Body of pancreas (tissue), 4 donors: ENCODE measurements at regions not wholly inside any gene's neighbourhood (a gene's known extent, or its start where the extent isn't known, plus 50 kb on each side); places are given as distances from the start of the nearest gene placed in this dataset.

ENCODE experiments used
- ATAC-seq: fragments of 150-250 bp; one replicate; pipeline ENCODE4 v1.9.1; 2016
- DNase-seq, 4 donors: peaks; one replicate each; pipeline ENCODE4 v3.0.0-alpha.2; 2019
- H3K27ac ChIP-seq, 4 donors: fragments of 200-600 bp; sonication (generic); 1 replicate in 3 of 4; 2 replicates in 1 of 4; pipeline versions ENCODE4 v1.5.1 to v1.6.1; 2016 to 2019; ENCODE audit warnings: mild to moderate bottlenecking in 1 of 4, mixed read lengths in 1 of 4, moderate library complexity in 1 of 4
- H3K27me3 ChIP-seq, 2 donors: fragments of 200-600 bp; sonication (generic); one replicate each; pipeline ENCODE4 v1.6.0; 2016; ENCODE audit warnings: mild to moderate bottlenecking in 1 of 2
- H3K36me3 ChIP-seq, 2 donors: fragments of 200-600 bp; sonication (generic); replicated peaks in 1 of 2; 2 replicates each; pipeline ENCODE4 v1.5.1; 2016; ENCODE audit warnings: low read depth in 2 of 2; ENCODE audit not compliant: insufficient read depth in 1 of 2
- H3K4me1 ChIP-seq: fragments of 200-600 bp; sonication (generic); one replicate; pipeline ENCODE4 v1.6.0; 2016
- H3K4me3 ChIP-seq, 2 donors: fragments of 200-600 bp; sonication (generic); 1 replicate in 1 of 2; 2 replicates in 1 of 2; pipeline ENCODE4 v1.5.1; 2016 to 2019
- H3K9me3 ChIP-seq, 3 donors: fragments of 200-600 bp; sonication (generic); 1 replicate in 2 of 3; 2 replicates in 1 of 3; pipeline ENCODE4 v1.5.1; 2016
- POLR2A ChIP-seq, 3 donors: fragments of 450-650 bp; IDR thresholded peaks; one replicate each; pipeline ENCODE4 v1.6.1; 2016; ENCODE audit warnings: antibody characterized with exemption in 3 of 3, mild to moderate bottlenecking in 2 of 3
- WGBS, 2 donors: methylation state at CpG; one replicate each; pipeline ENCODE4 v1.1.5; 2017; 5-methylcytosine and 5-hydroxymethylcytosine counted together
- intact Hi-C: fragments of 100-400 bp; cut with DNase I; formaldehyde crosslinking; loops from one replicate; pipeline ENCODE4 v1.15.1; 2023
- TF ChIP-seq, protein P1 (sequence below), 7 experiments: fragments of 450-650 bp in 4 of 7; fragments of 200-600 bp in 3 of 7; sonication (generic) in 3 of 7; IDR thresholded peaks; one replicate each; pipeline ENCODE4 v1.5.1; 2016 to 2019; ENCODE audit warnings: antibody characterized with exemption in 7 of 7

GRCh38 chr7:71005109-71005508 lies 126.8 kb upstream of the GALNT17 start:
- Histone ChIP-seq H3K36me3 (no peaks in the 10 kb centered on the region), H3K27me3 (no peaks in the 10 kb centered on the region), H3K27ac (no peak overlapping the region), H3K4me3 (no peak overlapping the region), H3K9me3 (peaks cover 0 to 6% (median 0%) of the 10 kb centered on the region in 3 donors), H3K4me1 (no peaks in the 10 kb centered on the region)
- intact Hi-C loops: no loop called here
- 68 to 69% methylated on average over 5 of the region's 5 CpGs for WGBS, 2 donors
- TF ChIP-seq POLR2A (IDR thresholded peaks at IDR 0.05): no peak
- TF ChIP-seq, protein P1, sequence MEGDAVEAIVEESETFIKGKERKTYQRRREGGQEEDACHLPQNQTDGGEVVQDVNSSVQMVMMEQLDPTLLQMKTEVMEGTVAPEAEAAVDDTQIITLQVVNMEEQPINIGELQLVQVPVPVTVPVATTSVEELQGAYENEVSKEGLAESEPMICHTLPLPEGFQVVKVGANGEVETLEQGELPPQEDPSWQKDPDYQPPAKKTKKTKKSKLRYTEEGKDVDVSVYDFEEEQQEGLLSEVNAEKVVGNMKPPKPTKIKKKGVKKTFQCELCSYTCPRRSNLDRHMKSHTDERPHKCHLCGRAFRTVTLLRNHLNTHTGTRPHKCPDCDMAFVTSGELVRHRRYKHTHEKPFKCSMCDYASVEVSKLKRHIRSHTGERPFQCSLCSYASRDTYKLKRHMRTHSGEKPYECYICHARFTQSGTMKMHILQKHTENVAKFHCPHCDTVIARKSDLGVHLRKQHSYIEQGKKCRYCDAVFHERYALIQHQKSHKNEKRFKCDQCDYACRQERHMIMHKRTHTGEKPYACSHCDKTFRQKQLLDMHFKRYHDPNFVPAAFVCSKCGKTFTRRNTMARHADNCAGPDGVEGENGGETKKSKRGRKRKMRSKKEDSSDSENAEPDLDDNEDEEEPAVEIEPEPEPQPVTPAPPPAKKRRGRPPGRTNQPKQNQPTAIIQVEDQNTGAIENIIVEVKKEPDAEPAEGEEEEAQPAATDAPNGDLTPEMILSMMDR (IDR thresholded peaks at IDR 0.05): no peak
- DNase-seq: no peak
- no peak for ATAC-seq

DNA sequence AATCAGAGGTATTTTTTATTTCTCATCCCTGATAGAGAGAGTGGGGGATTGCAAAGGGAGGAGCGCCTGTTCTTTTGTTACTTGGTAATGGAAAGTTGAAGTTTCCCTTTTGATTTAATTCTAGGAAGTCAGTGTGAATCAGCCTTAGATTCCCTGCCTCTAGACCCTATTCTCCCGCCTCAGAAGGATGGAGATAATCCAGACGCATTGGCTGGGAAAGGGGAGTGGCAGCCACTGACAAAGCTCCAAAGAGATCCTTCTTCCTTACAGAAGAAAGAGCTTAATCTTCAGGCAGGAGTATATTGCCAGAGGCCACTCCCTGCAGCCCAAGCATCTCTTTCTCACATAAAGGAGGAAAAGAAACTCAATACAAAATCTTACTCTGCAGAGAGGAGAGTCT lies 122.3 kb upstream of the GALNT17 start:
- H3K27me3 ChIP-seq: no peaks in the 10 kb centered on the region
- no peaks in the 10 kb centered on the region for H3K36me3 ChIP-seq
- ATAC-seq (no peak), DNase-seq (no peak)
- no peak for TF ChIP-seq POLR2A (IDR thresholded peaks at IDR 0.05)
- TF ChIP-seq, protein P1 (IDR thresholded peaks at IDR 0.05): no peak
- no peaks in the 10 kb centered on the region for H3K4me1 ChIP-seq
- H3K4me3 ChIP-seq: no peak overlapping the region
- intact Hi-C loops: no loop called here
- WGBS, 2 donors: 68 to 85% methylated on average over 3 of the region's 3 CpGs
- H3K27ac ChIP-seq: no peak overlapping the region
- H3K9me3 ChIP-seq: peaks cover 0 to under 1% (median 0%) of the 10 kb centered on the region in 3 donors

DNA sequence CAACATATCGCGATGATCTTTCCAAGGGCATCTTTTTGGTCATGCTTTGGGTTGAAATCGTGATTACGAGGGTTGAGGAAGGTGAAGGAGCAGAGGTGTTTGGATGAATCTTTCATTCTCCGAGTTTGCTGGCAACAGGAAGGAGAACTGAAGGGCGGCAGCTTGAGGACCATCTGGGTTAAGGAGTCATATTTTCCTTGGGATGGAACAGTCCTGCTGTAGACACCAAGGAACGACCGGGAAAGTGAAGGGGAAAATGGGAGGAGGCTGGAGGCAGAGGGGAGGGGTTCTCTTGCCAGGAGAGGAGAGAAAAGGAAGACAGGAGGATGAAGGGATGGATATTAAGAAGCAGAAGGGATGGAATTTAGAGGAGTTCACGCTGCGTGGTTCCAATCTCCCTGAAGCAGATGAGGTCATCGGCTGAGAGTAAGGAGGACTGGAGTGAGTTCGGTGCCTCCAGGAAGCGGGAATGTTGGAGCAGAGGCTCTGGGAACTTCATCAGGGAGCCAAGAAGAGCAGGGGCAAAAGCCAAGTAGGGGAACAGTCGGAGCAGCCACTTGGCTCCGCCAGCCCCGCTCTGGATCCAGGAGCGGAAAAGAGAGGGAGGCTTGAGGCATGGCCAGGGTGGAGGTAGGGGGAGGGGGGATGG lies 116.6 kb upstream of the GALNT17 start:
- H3K4me1 ChIP-seq: no peaks in the 10 kb centered on the region
- 77 to 80% methylated on average over 17 of the region's 17 CpGs for WGBS, 2 donors
- H3K27me3 ChIP-seq: no peaks in the 10 kb centered on the region
- H3K27ac ChIP-seq: no peak overlapping the region
- peak in 2 of 4 donors; percentile 8 to 9 for DNase-seq
- H3K36me3 ChIP-seq: no peaks in the 10 kb centered on the region
- no peak for ATAC-seq
- no peak overlapping the region for H3K4me3 ChIP-seq
- TF ChIP-seq POLR2A (IDR thresholded peaks at IDR 0.05): no peak
- TF ChIP-seq, protein P1 (IDR thresholded peaks at IDR 0.05): no peak
- no peaks in the 10 kb centered on the region for H3K9me3 ChIP-seq
- intact Hi-C loops: no loop called here

- DNase-seq: no peak
Measured at GRCh38 chr7:71016401-71016800, 115.5 kb upstream of the GALNT17 start.

More at GRCh38 chr7:71016401-71016800, 115.5 kb upstream of the GALNT17 start:
- H3K4me1 ChIP-seq: no peaks in the 10 kb centered on the region
- TF ChIP-seq POLR2A (IDR thresholded peaks at IDR 0.05): no peak
- TF ChIP-seq, protein P1 (IDR thresholded peaks at IDR 0.05): no peak
- no peak overlapping the region for H3K4me3 ChIP-seq
- intact Hi-C loops: no loop called here
- H3K27ac ChIP-seq: no peak overlapping the region
- 53 to 73% methylated on average over 2 of the region's 2 CpGs for WGBS, 2 donors
- no peaks in the 10 kb centered on the region for H3K9me3 ChIP-seq
- H3K27me3 ChIP-seq: no peaks in the 10 kb centered on the region
- no peaks in the 10 kb centered on the region for H3K36me3 ChIP-seq
- no peak for ATAC-seq
